GM12892 (cell line): ENCODE measurements at regions not wholly inside any gene's neighbourhood (a gene's known extent, or its start where the extent isn't known, plus 50 kb on each side); places are given as distances from the start of the nearest gene placed in this dataset.
"Not testable (repeated sequence)": the region's sequence is repeated elsewhere in the genome, so short reads cannot be mapped to it uniquely, and the experiment has no call there.

Experiments used
- DNase-seq: peaks from one replicate; pipeline ENCODE4 v3.0.0; 2011; ENCODE audit not compliant: insufficient read length
- FAIRE-seq: peaks from 2 replicates; lab custom pipeline; 2011; peaks lifted over from hg19 to GRCh38; lab: Jason Lieb, UNC
- POLR2A ChIP-seq: IDR thresholded peaks from 2 replicates; pipeline ENCODE4 v1.6.1; 2011; ENCODE audit warnings: low read depth, low read length, control low read depth
- POLR2AphosphoS5 ChIP-seq: IDR thresholded peaks from 2 replicates; pipeline ENCODE4 v1.6.1; 2011; ENCODE audit warnings: low read depth, low read length, control low read depth
- TAF1 ChIP-seq: IDR thresholded peaks from 2 replicates; pipeline ENCODE4 v1.6.1; 2011; ENCODE audit warnings: low read depth, mild to moderate bottlenecking, control low read depth, low read length, borderline replicate concordance

- TF ChIP-seq POLR2A (no peak), POLR2AphosphoS5 (no peak), TAF1 (no peak)
These were observed 260.8 kb downstream of the MIAT start for GRCh38 chr22:26918226-26918625.

GRCh38 chr22:26921726-26922125 is 264.3 kb downstream of the MIAT start:
- no peak for DNase-seq
- no peak for TF ChIP-seq POLR2AphosphoS5
- TF ChIP-seq TAF1, result no peak
- TF ChIP-seq POLR2A, result no peak
- no peak for FAIRE-seq

More at GRCh38 chr22:26918226-26918625, 260.8 kb downstream of the MIAT start:
- DNase-seq, result no peak
- no peak for FAIRE-seq

- no peak for TF ChIP-seq TAF1
- no peak for TF ChIP-seq POLR2A
- TF ChIP-seq POLR2AphosphoS5, result no peak
- DNase-seq (no peak), FAIRE-seq (no peak)
These were observed 265.4 kb downstream of the MIAT start for GRCh38 chr22:26922806-26923205.

DNA sequence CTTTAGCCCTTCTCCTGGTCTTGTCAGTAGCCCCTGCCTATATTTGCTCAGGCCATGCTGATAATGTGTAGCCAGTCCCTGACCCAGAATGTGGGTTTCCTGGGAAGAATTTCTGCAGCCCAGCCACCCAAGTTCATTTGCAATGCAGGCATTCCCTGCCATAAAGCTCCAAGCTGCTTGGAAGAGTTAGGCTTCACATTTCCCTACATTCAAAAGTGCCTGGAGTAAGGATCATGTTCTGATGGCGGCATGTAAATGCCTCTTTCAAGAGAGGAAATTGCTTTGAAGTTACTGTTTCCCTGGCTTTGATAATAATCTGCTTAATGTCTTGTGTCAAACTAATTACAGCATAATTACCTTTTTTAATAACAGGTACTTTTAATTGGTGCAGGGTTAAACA is 266.1 kb downstream of the MIAT start:
- FAIRE-seq (no peak), DNase-seq (no peak)
- TF ChIP-seq POLR2A, result no peak
- TF ChIP-seq TAF1, result no peak
- no peak for TF ChIP-seq POLR2AphosphoS5

GRCh38 chr22:26927821-26928220 is 270.4 kb downstream of the MIAT start:
- no peak for TF ChIP-seq TAF1
- TF ChIP-seq POLR2AphosphoS5, result no peak
- TF ChIP-seq POLR2A, result no peak
- no peak for DNase-seq
- FAIRE-seq, result no peak

DNA sequence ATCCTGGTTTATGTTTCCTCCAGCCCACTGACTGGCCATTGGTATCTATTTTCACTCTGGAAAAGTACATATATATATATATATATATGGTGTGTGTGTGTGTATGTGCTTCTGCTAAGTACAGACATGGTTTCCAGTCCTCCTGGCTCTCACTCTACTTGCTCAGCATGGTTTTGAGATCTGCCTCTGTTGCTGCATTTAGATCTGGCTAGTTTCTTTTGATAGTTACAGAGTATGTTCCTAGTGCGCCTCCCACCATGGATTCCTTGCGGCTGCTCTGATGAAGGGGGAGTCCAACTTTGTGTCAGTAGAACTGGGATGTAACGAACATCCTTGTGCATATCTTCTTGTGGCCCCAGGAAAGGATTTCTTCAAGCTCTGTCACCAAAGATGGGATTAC is 274.1 kb downstream of the MIAT start:
- FAIRE-seq, result no peak
- DNase-seq, result no peak
- TF ChIP-seq TAF1 (no peak), POLR2A (no peak), POLR2AphosphoS5 (no peak)

DNA sequence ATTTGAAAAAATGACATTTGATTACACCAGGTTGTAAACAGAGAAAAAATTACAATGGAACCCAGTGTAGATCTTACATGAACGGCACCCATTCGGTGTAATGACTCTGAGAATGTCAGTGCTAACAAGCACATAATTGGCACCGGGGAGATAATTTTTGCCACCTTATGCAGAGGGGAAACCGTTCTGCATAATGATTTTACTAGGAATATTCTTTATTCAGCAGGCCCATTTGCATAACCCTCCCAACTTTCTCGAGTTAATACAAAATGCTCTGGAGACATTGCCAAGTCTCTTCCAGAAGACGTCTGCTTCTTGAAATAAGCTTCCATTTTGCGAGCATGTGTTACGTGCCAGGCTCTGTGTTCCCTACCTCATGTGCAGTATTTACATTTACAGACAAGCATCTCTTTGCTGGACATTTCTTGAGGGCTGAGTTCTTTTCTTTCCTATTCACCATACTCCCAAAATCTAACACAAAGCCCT is 275.8 kb downstream of the MIAT start:
- no peak for FAIRE-seq
- no peak for TF ChIP-seq TAF1
- TF ChIP-seq POLR2A, result no peak
- no peak for TF ChIP-seq POLR2AphosphoS5
- no peak for DNase-seq

- DNase-seq (no peak), FAIRE-seq (no peak)
- TF ChIP-seq TAF1 (no peak), POLR2A (no peak), POLR2AphosphoS5 (no peak)
These were observed 279.8 kb downstream of the MIAT start for GRCh38 chr22:26937213-26937612.

- FAIRE-seq (no peak), DNase-seq (no peak)
These were observed 282.1 kb downstream of the MIAT start for GRCh38 chr22:26939466-26939865.

DNA sequence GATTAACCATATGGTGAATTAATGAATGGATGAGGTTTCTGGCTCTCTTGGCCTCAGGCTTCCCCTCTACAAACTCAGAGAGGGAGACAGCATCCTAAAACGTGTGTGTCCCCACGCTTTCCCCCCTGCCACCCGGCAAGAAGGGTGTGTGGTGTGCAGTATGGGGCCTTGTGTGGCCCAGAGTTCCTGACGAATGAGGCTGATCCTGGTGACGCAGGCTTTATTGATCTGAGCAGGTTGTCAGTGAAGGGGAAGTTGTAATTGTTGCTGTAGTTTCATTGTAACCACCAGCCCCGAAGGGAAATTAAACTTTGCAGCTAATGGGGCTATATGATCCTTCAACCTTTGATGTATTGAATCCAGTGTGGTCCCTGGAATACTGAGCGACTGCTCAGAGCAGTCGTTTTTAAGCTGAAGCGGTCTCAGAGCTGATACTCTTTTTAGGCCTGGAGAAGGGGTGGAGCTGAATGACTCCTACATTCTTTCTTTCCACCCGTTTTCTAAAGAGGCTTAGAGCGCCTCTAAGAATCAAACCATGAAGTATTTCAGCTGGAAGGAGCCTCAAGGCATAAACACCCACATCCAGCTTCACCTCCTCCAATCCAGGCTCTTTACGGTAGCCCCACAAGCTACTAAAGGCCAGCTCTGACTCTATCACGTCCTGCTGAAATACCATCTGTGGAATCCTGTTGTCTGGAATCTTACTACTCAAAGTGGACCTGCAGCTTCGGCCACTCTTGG is 284.7 kb downstream of the MIAT start:
- TF ChIP-seq POLR2A (no peak), POLR2AphosphoS5 (no peak), TAF1 (no peak)
- no peak for FAIRE-seq
- DNase-seq, result no peak

More at GRCh38 chr22:26939466-26939865, 282.1 kb downstream of the MIAT start:
- no peak for TF ChIP-seq TAF1
- no peak for TF ChIP-seq POLR2AphosphoS5
- TF ChIP-seq POLR2A, result no peak

- DNase-seq (no peak), FAIRE-seq (no peak)
- TF ChIP-seq POLR2A (no peak), TAF1 (no peak), POLR2AphosphoS5 (no peak)
These were observed 285.2 kb downstream of the MIAT start for GRCh38 chr22:26942637-26942957.

DNA sequence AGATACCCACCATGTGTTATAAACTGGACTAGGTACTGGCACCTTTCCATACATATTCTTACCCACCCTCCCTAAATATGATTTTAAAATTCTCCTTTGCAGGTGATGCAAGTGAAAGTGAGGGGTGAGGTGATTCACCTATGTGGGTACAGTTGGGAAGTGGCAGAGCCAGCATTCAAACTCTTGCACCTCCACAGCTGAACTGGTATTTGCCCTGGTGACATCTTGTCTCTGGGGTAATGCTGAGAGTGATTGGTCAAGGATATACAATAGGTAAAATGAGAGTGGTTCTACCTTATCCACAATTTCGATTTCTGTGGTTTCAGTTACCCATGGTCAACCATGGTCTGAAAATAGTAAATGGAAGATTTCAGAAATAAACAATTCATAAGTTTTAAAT is 288.2 kb downstream of the MIAT start:
- FAIRE-seq, result no peak
- TF ChIP-seq POLR2A, result no peak
- no peak for TF ChIP-seq POLR2AphosphoS5
- no peak for TF ChIP-seq TAF1
- no peak for DNase-seq

DNA sequence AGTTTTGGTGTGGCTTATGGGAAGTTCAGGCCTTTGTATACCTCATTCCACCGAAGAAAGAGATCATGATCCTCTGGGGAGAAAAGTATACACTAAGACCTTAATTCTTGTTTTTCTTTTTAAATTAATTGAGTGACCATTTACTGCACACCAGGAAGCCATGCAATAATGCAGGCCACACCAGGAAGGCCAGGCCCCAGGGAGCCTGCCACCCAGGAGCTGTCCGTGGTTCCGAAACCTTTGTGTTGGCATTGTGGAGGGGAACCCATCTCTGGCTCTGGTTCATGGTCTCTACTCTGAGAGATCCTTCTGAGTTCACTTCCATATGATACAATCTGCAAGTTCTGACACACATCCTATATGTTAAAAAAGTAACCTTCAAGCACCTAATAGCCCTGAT is 291.8 kb downstream of the MIAT start:
- FAIRE-seq (no peak), DNase-seq (no peak)
- TF ChIP-seq POLR2AphosphoS5 (no peak), POLR2A (no peak), TAF1 (no peak)

GRCh38 chr22:26951139-26951538 is 293.8 kb downstream of the MIAT start:
- not testable (repeated sequence) for DNase-seq, FAIRE-seq
